K562 (cell line): ENCODE measurements at regions not wholly inside any gene's neighbourhood (a gene's known extent, or its start where the extent isn't known, plus 50 kb on each side); places are given as distances from the start of the nearest gene placed in this dataset.

Source experiments
- CCAR2 ChIP-seq: fragments of 200-400 bp; formaldehyde crosslinking; IDR thresholded peaks from 2 replicates; pipeline ENCODE4 v1.6.1; 2017; ENCODE audit warnings: mild to moderate bottlenecking, low read depth, low read length
- CTCF ChIP-seq, 3 experiments: IDR thresholded peaks in 2 of 3; conservative IDR thresholded peaks in 1 of 3; 2 replicates each; pipeline ENCODE4 v1.5.1; 2011 to 2012; ENCODE audit warnings: low read length in 3 of 3, mild to moderate bottlenecking in 3 of 3, control low read depth in 2 of 3, improper control_type of control experiment in 1 of 3, inconsistent platforms in 1 of 3, low read depth in 1 of 3, mixed read lengths in 1 of 3, moderate library complexity in 1 of 3; ENCODE audit not compliant: insufficient read depth in 2 of 3
- RNF219 ChIP-seq: fragments of 250-450 bp; sonication (Bioruptor Pico); IDR thresholded peaks from 2 replicates; pipeline ENCODE4 v1.5.0; 2022; ENCODE audit warnings: mild to moderate bottlenecking
- SP2 ChIP-seq: IDR thresholded peaks from 2 replicates; pipeline ENCODE4 v1.6.1; 2011; ENCODE audit warnings: mild to moderate bottlenecking, low read depth, low read length, moderate library complexity; ENCODE audit not compliant: poor library complexity, severe bottlenecking; ENCODE audit errors: extremely low read depth
- TCF7 ChIP-seq: sonication (generic); IDR thresholded peaks from 2 replicates; pipeline ENCODE4 v1.6.1; 2016; ENCODE audit warnings: antibody characterized with exemption, borderline replicate concordance
- TEAD4 ChIP-seq, 2 experiments: sonication (generic) in 1 of 2; formaldehyde crosslinking in 1 of 2; IDR thresholded peaks; 2 replicates each; pipeline versions ENCODE4 v1.6.1 to v1.8.0; 2012 to 2022; ENCODE audit warnings: borderline replicate concordance in 1 of 2, inconsistent platforms in 1 of 2, low read length in 1 of 2, mild to moderate bottlenecking in 1 of 2, missing genetic modification reagents in 1 of 2
- ZBTB33 ChIP-seq: sonication (generic); formaldehyde crosslinking; IDR thresholded peaks from 2 replicates; pipeline ENCODE4 v1.8.1; 2023; ENCODE audit warnings: mild to moderate bottlenecking, missing genetic modification reagents
- ZNF263 ChIP-seq: sonication (generic); formaldehyde crosslinking; IDR thresholded peaks from 2 replicates; pipeline ENCODE4 v1.8.0; 2022; ENCODE audit warnings: mild to moderate bottlenecking, missing genetic modification reagents, borderline replicate concordance
- ZNF785 ChIP-seq: fragments of 250-450 bp; sonication (Bioruptor Pico); IDR thresholded peaks from 2 replicates; pipeline ENCODE4 v1.4.0; 2020; ENCODE audit warnings: mild to moderate bottlenecking

- TF ChIP-seq CCAR2 (no peak), ZNF785 (CRISPR knock-in tag) (no peak), SP2 (no peak), ZNF263 (CRISPR knock-in tag) (no peak), CTCF (IDR thresholded peaks at IDR 0.05 in 2 of 3, conservative IDR thresholded peaks at IDR 0.05 in 1 of 3; ENCODE audit: insufficient read depth in 2 of 3, low read depth in 1 of 3, low read length in 3 of 3) (no peak), RNF219 (CRISPR knock-in tag) (no peak), TEAD4 (IDR thresholded peaks at IDR 0.05; ENCODE audit: low read length) (no peak), TEAD4 (CRISPR knock-in tag; IDR thresholded peaks at IDR 0.05; ENCODE audit: borderline replicate concordance) (no peak), ZBTB33 (CRISPR knock-in tag) (no peak), TCF7 (no peak)
These were observed 236.1 kb downstream of the BMP2 start for GRCh38 chr20:7003598-7003997.
